NCI-H524 (cell line): ENCODE measurements at regions not wholly inside any gene's neighbourhood (a gene's known extent, or its start where the extent isn't known, plus 50 kb on each side); places are given as distances from the start of the nearest gene placed in this dataset.

ENCODE experiments used
- DNase-seq, 2 experiments: peaks; one replicate each; lab custom pipeline; 2025; lab: John Stamatoyannopoulos, UW

DNA sequence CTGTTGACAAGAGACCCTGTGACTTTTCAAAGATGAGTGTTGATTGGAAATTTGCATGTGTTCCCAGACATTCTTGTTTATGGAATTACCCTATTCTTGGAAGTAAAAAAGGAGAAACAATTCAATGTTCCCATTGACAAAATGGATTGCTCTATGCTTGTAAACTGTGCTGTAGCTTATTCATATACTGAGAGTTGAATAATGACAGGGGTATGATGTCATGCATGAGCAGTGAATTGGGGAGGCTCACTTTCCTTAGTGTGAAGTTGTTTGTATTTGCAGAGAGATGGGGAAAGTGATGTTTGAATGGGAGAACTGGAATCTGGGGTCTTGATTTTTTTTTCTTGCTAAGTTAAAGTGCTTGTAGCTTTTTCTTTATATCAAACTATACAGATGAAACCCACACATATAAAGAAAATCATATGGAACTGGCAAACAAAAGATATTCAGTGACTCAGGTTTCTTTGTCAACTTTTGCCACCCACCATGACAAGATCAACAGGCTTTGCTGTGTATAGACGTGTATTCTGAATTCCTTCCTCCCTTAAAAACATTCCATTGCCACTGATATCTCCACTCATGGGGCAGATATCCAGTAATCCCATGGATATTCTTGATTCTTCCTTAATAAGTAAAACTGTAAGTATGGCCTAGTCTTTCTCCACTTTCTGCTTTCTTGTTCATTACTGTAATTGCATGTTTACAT is 97.8 kb upstream of the JAG1 start:
- no peak for DNase-seq

DNA sequence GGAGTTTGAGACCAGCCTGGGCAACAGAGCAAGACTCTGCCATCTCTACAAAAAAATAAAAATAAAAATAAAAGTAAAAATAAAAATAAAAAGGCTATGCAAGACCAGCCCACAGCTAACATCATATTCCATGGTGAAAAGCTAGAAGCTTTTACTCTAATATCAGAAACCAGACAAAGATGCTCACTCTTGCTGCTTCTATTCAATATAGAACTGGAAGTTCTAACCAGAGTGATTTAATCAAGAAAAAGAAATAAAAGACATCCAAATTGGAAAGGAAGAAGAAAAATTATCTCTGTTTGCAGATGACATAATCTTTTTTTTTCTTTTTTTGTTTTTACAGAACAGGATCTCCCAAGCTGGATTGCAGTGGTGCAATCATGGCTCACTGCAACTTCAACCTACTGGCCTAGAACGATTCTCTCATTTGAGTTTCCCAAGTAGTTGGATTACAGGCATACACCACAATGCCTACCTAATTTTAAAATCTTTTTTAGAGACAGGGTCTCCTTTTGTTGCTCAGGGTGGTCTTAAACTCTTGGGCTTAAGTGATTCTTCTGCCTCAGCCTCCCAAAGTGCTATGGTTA is 100.7 kb upstream of the JAG1 start:
- no peak for DNase-seq

DNA sequence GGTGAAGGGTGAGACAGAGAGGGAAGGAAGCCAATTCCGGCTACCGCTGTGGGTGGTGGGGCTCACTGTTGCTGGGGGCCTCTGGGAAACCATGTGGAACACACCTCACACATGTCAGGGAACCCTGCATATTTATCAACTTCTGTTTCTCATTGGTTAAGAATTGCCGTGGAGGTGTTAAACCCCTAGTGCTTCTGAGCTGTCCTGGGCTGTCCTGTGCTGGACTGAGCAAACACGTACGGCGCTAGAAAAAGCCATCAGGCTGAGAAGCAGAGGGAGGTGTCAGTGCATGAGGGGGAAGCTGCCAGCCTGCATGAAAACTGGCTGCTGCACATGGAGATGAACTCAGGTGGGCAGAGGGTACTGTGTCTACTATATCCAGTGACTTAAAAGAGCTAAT is 103.9 kb upstream of the JAG1 start:
- no peak for DNase-seq

DNA sequence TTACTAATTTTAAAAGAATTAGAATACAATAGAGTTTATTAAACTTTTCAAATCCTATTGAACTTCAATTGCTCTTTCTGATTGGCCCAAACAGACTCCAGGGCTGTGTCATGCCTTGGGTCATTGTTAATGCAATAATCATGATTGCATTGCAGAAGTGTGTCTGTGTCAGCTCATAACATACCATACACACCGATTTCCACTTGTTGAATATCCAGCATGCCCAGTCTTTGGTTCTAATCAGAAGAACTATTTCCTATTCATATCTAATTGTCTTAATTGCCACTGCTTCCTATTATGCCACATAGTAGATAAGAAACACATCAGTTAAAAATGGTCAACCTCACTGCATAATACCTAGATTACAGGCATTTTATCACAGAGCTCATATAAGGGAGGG is 106.1 kb upstream of the JAG1 start:
- no peak for DNase-seq

DNA sequence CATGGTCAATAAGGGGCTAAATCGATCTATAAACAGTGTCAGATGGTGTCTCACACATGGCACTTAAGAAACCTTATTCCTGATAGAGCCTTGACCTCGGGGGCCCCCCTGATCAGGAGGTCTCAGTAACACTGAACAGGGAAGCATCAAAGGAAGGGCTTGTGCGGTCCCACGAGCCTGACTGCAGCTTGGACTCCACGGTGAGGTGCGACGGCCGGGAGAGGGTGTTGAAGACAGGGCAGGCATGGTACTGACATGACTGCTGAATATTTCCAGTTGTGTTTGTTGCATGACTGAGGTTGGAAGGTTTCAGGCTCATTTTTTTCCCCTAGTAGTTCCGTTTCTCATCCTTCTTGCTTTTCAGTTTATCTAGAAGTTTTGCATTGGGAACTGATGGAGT is 107.1 kb upstream of the JAG1 start:
- no peak for DNase-seq

DNA sequence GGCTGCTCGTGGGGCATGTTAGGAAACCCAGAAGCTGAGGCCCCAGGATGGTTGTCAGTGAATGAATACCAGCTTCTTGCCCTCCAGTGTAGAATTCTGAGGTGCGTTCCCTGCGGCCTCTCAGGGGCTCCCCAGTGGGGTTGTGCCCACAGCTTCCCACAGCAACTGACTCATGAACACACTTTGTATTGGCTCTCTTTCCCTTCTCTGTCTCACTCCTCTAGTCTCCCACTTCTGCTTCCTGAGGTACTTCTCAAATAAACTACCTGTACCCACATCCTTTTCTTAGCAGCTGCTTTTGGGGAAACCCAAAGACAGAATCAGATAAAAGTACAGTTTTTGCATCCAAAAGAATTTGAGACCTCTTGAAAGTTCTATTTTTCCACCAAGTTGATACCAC is 107.7 kb upstream of the JAG1 start:
- no peak for DNase-seq

DNA sequence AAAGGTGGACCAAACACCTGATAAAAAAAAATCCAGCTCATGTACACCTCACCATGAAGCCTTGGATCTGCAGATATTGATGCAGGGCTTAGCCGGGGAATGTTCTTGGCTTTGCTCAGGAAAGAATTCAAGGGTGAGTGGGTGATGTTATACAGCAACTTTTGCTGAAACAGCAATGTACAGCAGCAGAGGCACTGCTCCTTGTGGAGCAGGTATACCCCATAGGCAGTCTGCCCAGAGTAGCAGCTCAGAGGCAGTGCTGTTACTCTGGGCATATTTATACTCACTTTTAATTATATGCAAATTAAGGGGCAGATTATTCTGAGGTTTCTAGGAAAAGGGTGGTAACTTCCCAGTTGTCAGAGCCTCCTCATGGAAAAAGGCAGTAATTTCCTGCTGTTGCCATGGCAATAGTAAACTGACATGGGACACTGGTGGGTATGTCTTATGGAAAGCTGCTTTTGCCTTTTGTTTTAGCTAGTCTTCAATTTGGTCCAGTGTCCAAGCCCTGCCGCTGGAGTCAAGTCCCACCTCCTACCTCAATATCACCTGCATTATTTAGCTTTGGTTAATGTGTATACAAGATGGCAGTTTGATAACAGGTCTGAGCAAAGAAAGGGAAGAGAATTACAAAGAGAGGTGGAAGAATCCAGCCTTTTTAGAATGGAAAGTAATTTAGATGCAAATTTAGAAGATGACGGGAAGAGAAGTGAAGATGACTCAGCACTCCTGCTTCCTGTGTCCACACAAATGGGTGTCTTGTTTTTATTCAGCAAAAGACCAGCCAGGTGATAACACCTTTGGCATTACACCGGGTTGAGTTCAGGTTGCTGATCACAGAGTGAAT is 110.1 kb upstream of the JAG1 start:
- no peak for DNase-seq

DNA sequence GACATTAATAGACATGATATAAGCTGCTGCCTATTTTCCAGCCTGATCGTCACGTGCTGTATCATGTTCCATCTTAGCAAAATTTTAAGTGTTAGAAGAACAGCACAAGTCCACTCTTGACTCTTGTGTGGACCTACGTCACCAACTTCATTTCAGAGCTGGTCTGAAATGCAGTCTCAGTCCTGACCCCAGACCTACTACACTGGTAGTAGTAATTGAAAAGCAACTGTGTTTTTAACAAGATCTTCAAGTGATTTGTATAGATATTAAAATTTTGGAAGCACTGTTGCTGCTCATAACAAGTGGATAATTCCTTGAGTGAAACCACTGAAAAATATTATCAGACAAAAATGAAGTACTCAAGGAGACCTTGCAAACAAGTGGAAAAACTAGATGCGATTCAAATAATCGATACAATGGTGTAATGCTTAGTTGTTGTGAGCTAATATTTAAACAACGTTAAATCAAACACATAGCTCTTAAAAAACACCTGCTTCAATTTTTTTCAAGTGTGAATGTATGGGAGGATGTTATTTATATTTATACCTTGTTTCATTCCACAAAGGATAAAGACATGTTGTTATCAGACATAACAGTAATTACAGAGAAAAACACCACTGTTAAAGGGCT is 110.9 kb upstream of the JAG1 start:
- DNase-seq, result no peak

DNA sequence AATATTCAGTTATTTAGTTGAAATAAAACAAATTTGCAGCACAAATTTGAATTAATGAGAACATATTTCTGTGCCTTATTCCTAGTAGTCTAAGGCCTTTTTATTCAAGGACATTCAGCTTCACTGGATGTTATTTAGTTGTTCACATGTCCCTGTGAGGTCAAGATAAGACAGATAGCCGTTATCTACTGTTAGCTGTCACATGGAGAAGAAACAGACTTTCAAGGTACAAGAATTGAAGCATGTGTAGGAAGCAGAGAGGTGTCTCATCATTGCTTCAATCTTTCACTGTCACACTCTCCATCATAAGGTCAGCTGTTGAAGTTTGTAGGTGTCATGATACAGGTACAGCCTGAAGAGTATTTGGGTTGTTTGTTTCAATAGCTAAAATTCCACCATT is 112.9 kb upstream of the JAG1 start:
- no peak for DNase-seq

DNA sequence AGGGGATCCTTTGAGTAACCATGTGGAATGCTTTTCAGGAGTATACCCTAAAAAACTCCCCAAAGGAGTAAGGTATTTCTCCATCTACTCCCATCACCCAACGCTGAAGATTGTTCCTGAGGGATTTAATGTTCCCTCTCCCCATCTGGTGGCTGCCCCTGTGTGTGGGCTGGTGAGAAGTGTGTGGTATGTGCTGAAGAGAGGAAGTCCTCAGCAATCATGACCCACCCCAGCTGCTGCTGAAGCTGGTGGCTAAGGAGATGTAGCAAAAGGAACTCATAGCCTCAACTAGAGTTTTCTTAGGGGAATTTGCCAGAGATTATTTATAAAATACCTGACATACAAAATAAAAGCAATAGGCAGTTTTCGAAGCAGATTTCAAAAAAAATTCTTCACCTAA is 114.3 kb upstream of the JAG1 start:
- no peak for DNase-seq

DNA sequence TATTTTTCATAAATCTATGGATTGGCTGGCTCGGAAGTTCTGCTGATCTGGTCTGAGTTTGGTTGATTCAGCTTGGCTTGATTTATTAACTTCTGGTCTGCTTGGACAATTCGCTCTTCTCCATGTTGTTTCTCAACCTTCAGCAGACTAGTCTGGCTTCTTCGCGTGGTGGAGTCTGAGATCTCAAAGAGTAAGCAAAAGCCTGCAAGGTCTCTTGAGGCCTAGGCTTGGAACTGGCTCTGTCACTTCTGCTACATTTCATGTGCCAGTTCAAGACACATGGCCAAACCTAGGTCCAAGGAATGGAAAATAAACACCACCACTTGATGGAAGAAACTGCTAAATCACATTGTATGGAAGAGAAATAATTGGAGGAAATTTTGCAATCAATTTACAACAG is 115.1 kb upstream of the JAG1 start:
- DNase-seq, result no peak

DNA sequence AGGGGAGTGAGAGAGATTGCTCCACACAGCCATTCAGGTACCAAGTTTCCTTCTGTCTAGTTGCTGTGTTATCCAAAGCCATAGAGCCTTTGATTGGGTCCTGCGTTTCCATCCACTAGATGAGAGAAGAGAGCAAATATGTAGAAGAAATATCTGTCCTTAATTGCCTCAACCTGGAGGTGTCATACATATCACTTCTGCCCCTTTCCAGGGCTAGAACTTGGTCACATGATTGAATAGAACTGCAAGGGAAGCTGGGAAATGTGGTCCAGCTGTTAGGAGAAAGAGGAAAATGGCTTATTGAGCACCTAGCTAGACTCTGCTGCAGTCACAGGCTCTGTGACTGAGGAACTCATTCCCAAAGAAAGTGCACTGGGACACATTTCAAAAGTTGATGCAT is 115.6 kb upstream of the JAG1 start:
- no peak for DNase-seq

DNA sequence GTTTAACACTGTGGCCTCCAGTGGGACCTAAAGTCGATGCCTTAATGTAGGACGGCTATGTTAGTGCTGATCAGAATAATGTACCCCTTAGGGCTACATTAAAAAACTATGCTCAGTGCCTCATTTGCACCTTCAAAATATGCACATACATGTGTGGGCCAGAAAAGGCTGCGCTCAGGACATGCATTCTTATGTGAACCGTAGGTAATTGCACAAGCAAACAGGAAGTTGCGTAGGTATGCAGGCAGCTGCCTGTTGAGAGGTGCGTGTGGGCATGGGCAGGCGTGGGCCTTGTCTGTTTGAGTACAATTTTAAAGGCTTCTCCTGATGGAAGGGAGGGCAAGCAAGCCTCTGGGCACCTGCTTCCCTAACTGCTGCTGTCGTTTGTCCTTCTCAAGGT is 116.2 kb upstream of the JAG1 start:
- no peak for DNase-seq

DNA sequence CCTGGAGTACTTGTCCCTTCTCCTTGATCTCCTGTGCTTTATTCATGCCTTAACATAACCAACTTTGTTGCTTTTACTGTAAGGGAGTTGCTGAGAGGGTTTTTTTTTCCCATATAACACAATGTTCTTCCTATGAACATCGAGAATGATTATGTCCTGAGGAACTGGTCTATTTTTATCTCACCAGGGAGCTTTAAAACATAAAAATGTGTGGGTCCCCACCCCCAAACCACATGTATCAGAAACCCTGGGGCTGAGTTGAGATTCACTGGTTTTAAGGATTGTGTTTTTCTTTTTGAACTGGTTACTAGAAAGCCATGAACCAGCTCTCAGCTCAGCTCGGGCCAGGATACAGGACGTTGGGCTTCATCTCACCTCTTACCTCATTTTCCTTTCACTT is 118.5 kb upstream of the JAG1 start:
- no peak for DNase-seq

DNA sequence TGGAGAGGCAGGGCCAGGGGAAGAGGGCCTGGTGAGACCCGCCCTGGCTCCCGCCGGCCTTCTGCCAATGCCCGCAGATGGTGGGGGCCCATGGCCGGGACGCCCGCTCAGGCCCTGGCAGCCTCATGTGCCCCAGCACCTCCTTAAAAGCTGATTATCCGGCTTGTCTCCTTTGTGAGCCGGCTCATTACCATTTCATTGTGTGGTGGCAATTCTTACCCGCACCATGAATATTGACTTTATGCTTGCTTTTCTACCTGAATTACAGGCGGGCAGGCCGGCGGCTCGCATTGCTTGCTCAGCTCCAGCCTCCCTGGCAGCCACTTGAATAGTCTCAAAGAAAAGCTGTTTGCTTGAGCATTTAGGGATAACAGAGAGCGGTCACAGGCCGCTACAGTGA is 120.0 kb upstream of the JAG1 start:
- no peak for DNase-seq

DNA sequence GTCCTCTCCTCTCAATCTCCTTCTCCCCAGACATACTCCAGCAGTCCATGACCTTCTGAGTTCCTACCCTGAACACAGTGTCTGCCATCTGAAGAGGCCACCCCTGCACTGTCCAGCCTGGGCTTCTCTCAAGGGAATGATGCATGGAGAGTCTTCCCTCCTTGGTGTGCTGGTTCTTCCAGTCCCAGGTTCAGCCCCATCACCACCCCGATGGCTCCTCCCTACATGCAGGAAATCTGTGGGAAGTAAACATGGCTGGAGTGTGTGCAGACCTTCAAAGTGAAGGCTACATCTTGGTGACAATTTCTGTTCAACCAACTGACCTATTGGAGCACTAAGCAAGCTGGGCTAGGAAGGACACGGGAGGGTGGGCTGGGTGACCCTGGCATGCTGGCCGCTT is 121.0 kb upstream of the JAG1 start:
- no peak for DNase-seq

DNA sequence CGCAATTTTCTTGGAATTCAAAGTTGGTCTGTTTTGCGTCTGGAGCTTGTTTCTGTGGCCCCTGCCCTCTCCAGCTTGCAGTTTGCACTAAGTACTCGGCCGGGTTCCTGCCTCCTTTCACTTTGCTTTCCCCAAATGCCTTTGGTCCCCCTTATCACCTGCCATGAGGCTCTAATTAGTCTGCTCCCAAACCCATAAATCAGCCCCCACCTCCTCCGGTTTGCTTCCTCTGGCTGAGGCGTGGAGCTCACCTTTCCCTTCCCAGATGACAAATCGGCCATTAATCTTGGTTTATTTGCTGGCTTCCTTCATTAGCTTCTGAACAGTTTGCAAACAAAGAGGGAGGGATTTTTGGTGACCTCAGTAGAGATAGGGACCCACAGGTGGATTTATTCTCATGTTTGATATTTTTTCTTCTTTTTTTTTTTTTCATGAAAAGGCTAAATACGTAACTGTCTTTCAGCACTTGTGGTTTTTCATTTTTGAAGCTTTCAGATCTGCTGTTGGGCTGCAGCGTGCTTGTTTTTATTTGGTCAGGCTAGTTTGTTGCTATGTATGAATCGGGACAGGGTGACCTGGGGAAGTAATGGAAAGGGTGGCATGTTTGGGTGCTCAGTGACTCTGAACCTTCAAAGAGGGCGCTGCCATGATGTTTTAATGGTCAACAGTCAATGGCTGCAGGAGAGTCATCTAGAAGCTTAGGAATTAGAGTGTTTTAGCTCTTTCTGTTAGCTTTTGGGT is 121.7 kb upstream of the JAG1 start:
- DNase-seq, result no peak

DNA sequence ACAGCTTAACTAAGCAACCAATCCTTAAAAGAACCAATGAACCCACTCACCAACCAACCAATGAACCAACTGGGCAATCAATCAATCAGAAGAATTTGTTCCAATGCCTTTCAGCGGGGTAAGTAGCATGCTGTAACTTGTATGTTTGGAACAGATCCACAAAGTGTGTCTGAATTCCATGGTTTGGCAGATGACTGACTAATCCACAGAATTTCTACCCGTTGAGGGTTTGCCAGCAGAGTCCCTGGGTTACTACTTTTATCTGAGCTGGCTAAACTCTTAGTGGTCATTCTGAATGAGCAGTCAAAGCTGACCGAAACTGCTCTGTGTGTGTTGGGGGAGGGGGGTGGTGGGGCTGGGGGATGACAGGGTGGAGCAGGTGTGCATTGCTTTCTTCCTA is 125.0 kb upstream of the JAG1 start:
- no peak for DNase-seq

DNA sequence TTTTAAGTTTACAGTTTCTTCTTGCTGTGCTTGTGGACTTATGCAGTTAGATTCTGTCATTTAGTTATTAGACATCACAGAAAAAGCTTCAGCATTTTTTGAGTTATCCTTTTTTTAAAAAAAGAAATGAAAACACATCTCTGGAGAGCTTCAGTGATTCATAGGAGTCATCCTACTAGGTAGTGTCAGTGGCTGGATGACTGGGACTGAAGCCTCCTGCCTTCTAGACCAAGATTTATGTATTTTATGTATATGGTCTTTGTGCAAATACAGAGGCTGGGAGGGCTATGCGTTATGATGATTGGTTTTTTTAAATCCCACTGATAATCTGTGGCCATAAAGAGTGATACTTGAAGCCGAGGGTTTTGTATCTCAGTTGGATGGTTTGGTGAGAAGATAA is 125.9 kb upstream of the JAG1 start:
- no peak for DNase-seq

DNA sequence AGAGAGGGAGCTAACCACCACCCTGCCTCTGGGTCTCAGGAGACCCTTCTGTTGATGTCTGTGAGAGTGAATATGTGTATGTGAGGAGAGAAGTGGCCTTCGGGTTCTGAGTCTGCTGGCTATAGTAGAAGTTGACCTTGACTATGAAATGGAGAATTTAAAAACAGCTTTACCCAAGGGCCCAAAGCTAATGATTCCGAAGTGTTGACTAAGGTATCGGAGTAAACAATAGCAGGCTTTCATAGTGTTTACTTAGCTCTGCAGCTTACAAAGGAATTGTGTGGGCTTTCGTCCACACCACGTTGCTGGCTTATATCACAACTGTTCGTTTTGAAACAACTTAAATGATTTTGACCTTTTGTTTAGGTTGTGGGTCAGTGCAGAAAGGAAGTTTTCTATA is 126.5 kb upstream of the JAG1 start:
- no peak for DNase-seq

DNA sequence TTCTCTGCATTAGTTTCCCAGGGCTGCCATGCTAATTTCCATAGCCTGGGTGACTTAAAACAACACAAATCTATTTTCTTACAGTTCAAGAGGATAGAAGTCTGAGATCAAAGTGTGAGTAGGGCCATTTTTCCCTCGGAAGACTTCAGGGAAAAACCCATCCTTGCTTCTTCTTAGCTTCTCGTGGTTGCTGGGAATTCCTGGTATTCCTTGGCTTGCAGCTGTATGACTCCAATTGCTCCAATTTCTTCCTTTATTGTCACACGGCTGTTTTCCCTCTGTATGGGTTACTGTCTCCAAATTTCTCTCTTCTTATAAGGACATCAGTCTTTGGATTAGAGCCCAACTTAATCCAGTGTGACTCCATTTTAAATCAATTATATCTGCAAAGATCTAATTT is 128.4 kb upstream of the JAG1 start:
- no peak for DNase-seq

DNA sequence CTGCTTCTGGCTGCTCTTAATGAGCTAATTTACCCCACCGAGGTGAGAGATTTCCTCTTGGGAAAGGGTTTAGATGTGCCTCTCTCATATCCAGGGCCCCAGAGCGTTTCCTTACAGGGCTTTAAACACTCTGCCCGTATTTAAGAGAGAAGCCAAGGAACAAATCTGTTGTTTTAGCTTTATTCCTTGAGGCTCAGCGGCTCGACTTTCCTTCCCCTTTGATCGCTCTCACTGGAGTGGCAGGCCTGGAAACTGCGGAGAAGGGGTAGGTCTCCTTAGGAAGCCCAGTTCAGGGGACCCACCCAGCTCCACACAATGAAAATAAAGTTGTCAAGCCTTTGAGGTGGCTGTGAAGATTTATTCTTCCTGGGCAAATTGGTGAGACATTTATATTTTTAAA is 132.0 kb upstream of the JAG1 start:
- DNase-seq, result no peak
